K562 (cell line): ENCODE measurements at regions not wholly inside any gene's neighbourhood (a gene's known extent, or its start where the extent isn't known, plus 50 kb on each side); places are given as distances from the start of the nearest gene placed in this dataset.

Experiments
- ATAC-seq: fragments of 200-7000 bp; cut with Tn5 transposase; 3 replicates; pipeline ENCODE4 v1.9.1; 2020; ENCODE audit warnings: moderate library complexity
- BruUV-seq: library from RNA; stranded (reverse); fragments of 400-500 nt; replicated peaks from 2 replicates; lab custom pipeline; 2021; lab: Mats Ljungman, UMichigan
- CTCF ChIA-PET: fragments of 300-600 bp; formaldehyde crosslinking; extraction: SDS; loops from one replicate; lab custom pipeline; 2021; ENCODE audit warnings: low intra/inter-chr PET ratio; lab: Yijun Ruan, JAX
- POLR2A ChIA-PET: fragments of 300-600, 350-650 bp; sonication (Branson Sonifier 250); formaldehyde crosslinking; extraction: SDS; loops from one replicate; lab custom pipeline; 2021; ENCODE audit warnings: antibody characterized with exemption, inconsistent platforms; lab: Yijun Ruan, JAX
- DNase-seq, 4 experiments: peaks; one replicate each; pipeline versions ENCODE4 v3.0.0 to v3.0.0-alpha.2; 2011 to 2018; ENCODE audit warnings: low spot score in 3 of 4, mixed read lengths in 3 of 4; ENCODE audit errors: extremely low read depth in 1 of 4
- FAIRE-seq: peaks from 2 replicates; lab custom pipeline; 2011; peaks lifted over from hg19 to GRCh38; lab: Jason Lieb, UNC
- H2AFZ ChIP-seq: 2 replicates; pipeline ENCODE4 v1.6.0; 2011; ENCODE audit warnings: low read depth, low read length, control low read depth, inconsistent platforms
- H3K27ac ChIP-seq: fragments of 200-600 bp; 3 replicates; pipeline ENCODE4 v1.8.0; 2011; ENCODE audit warnings: low read depth, mild to moderate bottlenecking, control low read depth, inconsistent platforms, low read length, moderate library complexity, mixed read lengths; ENCODE audit errors: extremely low read depth
- H3K27me3 ChIP-seq, 2 experiments: fragments of 300-600 bp in 1 of 2; 2 replicates in 1 of 2; 3 replicates in 1 of 2; pipeline versions ENCODE4 v1.6.0 to v1.8.0; 2011; ENCODE audit warnings: inconsistent platforms in 2 of 2, low read length in 2 of 2, mild to moderate bottlenecking in 1 of 2, mixed read lengths in 1 of 2, moderate library complexity in 1 of 2; ENCODE audit not compliant: control insufficient read depth in 2 of 2, insufficient read depth in 2 of 2
- H3K36me3 ChIP-seq: fragments of 300-600 bp; 3 replicates; pipeline ENCODE4 v1.8.0; 2011; ENCODE audit warnings: mild to moderate bottlenecking, low read length, inconsistent platforms; ENCODE audit not compliant: control insufficient read depth, insufficient read depth
- H3K4me1 ChIP-seq, 2 experiments: fragments of 200-600 bp in 1 of 2; replicated peaks in 1 of 2; 2 replicates in 1 of 2; 3 replicates in 1 of 2; pipeline versions ENCODE4 v1.5.1 to v1.8.0; 2011; ENCODE audit warnings: inconsistent platforms in 2 of 2, low read length in 2 of 2, mild to moderate bottlenecking in 1 of 2, mixed read lengths in 1 of 2, moderate library complexity in 1 of 2; ENCODE audit not compliant: control insufficient read depth in 2 of 2, insufficient read depth in 2 of 2
- H3K4me2 ChIP-seq: 2 replicates; pipeline ENCODE4 v1.6.1; 2011; ENCODE audit warnings: low read length, control low read depth, inconsistent platforms, mixed read lengths; ENCODE audit not compliant: insufficient read depth
- H3K4me3 ChIP-seq: fragments of 200-600 bp; sonication (generic), shearing (Covaris generic); 2 replicates; pipeline ENCODE4 v1.5.1; 2016; ENCODE audit warnings: control low read depth, inconsistent platforms
- H3K79me2 ChIP-seq: fragments of 200-600 bp; 3 replicates; pipeline ENCODE4 v1.8.0; 2011; ENCODE audit warnings: low read length, inconsistent platforms; ENCODE audit not compliant: control insufficient read depth, insufficient read depth
- H3K9ac ChIP-seq, 2 experiments: 2 replicates each; pipeline versions ENCODE4 v1.6.0 to v1.6.1; 2011; ENCODE audit warnings: low read depth in 2 of 2, low read length in 2 of 2, control low read depth in 1 of 2, inconsistent platforms in 1 of 2, mild to moderate bottlenecking in 1 of 2, mixed read lengths in 1 of 2; ENCODE audit not compliant: insufficient read depth in 1 of 2
- H3K9me1 ChIP-seq: one replicate; pipeline ENCODE4 v1.6.0; 2011; ENCODE audit warnings: inconsistent platforms, mild to moderate bottlenecking, low read length, moderate library complexity; ENCODE audit not compliant: control insufficient read depth, insufficient read depth
- H3K9me3 ChIP-seq: replicated peaks from 2 replicates; pipeline ENCODE4 v1.5.1; 2011; ENCODE audit warnings: low read depth, low read length, inconsistent platforms; ENCODE audit not compliant: control insufficient read depth, insufficient read depth
- H4K20me1 ChIP-seq: replicated peaks from 2 replicates; pipeline ENCODE4 v1.6.1; 2011; ENCODE audit warnings: low read length, inconsistent platforms, mixed read lengths; ENCODE audit not compliant: control insufficient read depth, insufficient read depth
- BRCA1 ChIP-seq, 2 experiments: fragments of 450-650 bp in 1 of 2; sonication (generic) in 1 of 2; formaldehyde crosslinking in 1 of 2; IDR thresholded peaks; 2 replicates each; pipeline versions ENCODE4 v1.5.0 to v1.6.1; 2017 to 2020; ENCODE audit warnings: mild to moderate bottlenecking in 1 of 2, missing genetic modification reagents in 1 of 2
- CBFA2T3 ChIP-seq: fragments of 450-650 bp; IDR thresholded peaks from 2 replicates; pipeline ENCODE4 v1.6.1; 2017
- CREB3 ChIP-seq: fragments of 450-650 bp; conservative IDR thresholded peaks from 2 replicates; pipeline ENCODE4 v1.6.1; 2016; ENCODE audit warnings: missing genetic modification characterization, low read depth, mild to moderate bottlenecking, missing compliant biosample characterization, moderate library complexity
- CTCF ChIP-seq, 3 experiments: IDR thresholded peaks in 2 of 3; conservative IDR thresholded peaks in 1 of 3; 2 replicates each; pipeline ENCODE4 v1.5.1; 2011 to 2012; ENCODE audit warnings: low read length in 3 of 3, mild to moderate bottlenecking in 3 of 3, control low read depth in 2 of 3, improper control_type of control experiment in 1 of 3, inconsistent platforms in 1 of 3, low read depth in 1 of 3, mixed read lengths in 1 of 3, moderate library complexity in 1 of 3; ENCODE audit not compliant: insufficient read depth in 2 of 3
- DACH1 ChIP-seq: fragments of 450-650 bp; IDR thresholded peaks from 2 replicates; pipeline ENCODE4 v1.6.1; 2018; ENCODE audit not compliant: partially characterized antibody
- HCFC1 ChIP-seq: IDR thresholded peaks from 2 replicates; pipeline ENCODE4 v1.6.1; 2012; ENCODE audit warnings: low read depth, low read length, improper control_type of control experiment
- MCM2 ChIP-seq: fragments of 450-650 bp; IDR thresholded peaks from 2 replicates; pipeline ENCODE4 v1.6.1; 2017; ENCODE audit warnings: low read depth, mild to moderate bottlenecking
- RAD21 ChIP-seq, 2 experiments: fragments of 250-450 bp in 1 of 2; fragments of 450-650 bp in 1 of 2; sonication (Bioruptor Pico) in 1 of 2; formaldehyde crosslinking in 1 of 2; IDR thresholded peaks in 1 of 2; conservative IDR thresholded peaks in 1 of 2; 2 replicates each; pipeline versions ENCODE4 v1.4.0 to v1.8.0; 2020 to 2022; ENCODE audit warnings: mild to moderate bottlenecking in 2 of 2, moderate library complexity in 1 of 2
- YY1 ChIP-seq, 3 experiments: IDR thresholded peaks; 2 replicates each; pipeline ENCODE4 v1.6.1; 2011; ENCODE audit warnings: low read length in 2 of 3, mild to moderate bottlenecking in 2 of 3, moderate library complexity in 2 of 3, borderline replicate concordance in 1 of 3, control low read depth in 1 of 3, low read depth in 1 of 3; ENCODE audit not compliant: insufficient read depth in 3 of 3, insufficient replicate concordance in 2 of 3, control insufficient read depth in 1 of 3, insufficient read length in 1 of 3; ENCODE audit errors: extremely low read depth in 1 of 3
- WGBS: fragments of 100-300 bp; shearing (Covaris generic); methylation state at CpG from one replicate; pipeline ENCODE4 v1.1.6; 2016; ENCODE audit warnings: low coverage, mixed read lengths; ENCODE audit not compliant: insufficient coverage; ENCODE audit errors: missing lambda C conversion rate; 5-methylcytosine and 5-hydroxymethylcytosine counted together
- in situ Hi-C: fragments of 300-500 bp; cut with MboI; formaldehyde crosslinking; loops from 4 replicates; pipeline ENCODE4 v1.15.0; 2018; ENCODE audit warnings: inconsistent platforms, mixed read lengths
- intact Hi-C: fragments of 100-400 bp; cut with micrococcal nuclease; formaldehyde crosslinking; loops from 2 replicates; pipeline ENCODE4 v1.14.2; 2022
- TF ChIP-seq, protein P1 (sequence below): sonication (generic); formaldehyde crosslinking; IDR thresholded peaks from 2 replicates; pipeline ENCODE4 v1.8.0; 2023; ENCODE audit warnings: mild to moderate bottlenecking, missing genetic modification reagents

- TF ChIP-seq RAD21 (CRISPR knock-in tag; conservative IDR thresholded peaks at IDR 0.05 in 1 of 2, IDR thresholded peaks at IDR 0.05 in 1 of 2) (no peak), YY1 (IDR thresholded peaks at IDR 0.05; ENCODE audit: borderline replicate concordance in 1 of 3, control insufficient read depth in 1 of 3, extremely low read depth in 1 of 3, insufficient read depth in 3 of 3, insufficient read length in 1 of 3, insufficient replicate concordance in 2 of 3, low read depth in 1 of 3, low read length in 2 of 3) (no peak), HCFC1 (no peak)
- TF ChIP-seq, all 486 proteins: peak for 0
These were observed 366.4 kb downstream of the IPO8 start (continued) for GRCh38 chr12:30329281-30329680.

DNA sequence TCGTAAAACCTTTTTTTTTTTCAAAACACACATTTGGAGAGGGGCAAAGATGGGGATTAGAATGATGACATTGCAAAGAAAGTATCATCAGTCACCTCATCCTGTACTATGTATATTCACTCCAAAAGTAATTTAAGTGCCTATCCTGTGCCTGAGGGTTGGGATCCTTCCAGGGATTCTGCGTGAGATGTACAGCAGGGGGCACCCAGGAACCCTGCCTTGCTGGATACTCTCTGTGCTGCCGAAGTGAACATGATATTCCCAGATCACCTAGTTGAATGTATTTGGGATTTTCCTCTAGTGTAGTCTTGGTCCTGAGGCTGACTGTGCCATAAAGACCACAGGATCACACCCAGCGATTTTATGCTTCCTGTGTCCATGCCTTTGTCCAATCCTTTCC, 372.7 kb downstream of the IPO8 start:
- no peak overlapping the region for H3K4me3 ChIP-seq
- TF ChIP-seq, protein P1, sequence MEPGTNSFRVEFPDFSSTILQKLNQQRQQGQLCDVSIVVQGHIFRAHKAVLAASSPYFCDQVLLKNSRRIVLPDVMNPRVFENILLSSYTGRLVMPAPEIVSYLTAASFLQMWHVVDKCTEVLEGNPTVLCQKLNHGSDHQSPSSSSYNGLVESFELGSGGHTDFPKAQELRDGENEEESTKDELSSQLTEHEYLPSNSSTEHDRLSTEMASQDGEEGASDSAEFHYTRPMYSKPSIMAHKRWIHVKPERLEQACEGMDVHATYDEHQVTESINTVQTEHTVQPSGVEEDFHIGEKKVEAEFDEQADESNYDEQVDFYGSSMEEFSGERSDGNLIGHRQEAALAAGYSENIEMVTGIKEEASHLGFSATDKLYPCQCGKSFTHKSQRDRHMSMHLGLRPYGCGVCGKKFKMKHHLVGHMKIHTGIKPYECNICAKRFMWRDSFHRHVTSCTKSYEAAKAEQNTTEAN, result no peak
- TF ChIP-seq RAD21 (CRISPR knock-in tag; conservative IDR thresholded peaks at IDR 0.05 in 1 of 2, IDR thresholded peaks at IDR 0.05 in 1 of 2) (0 out of 4 replicates have a peak, but pooled peaks of 1 of the 2 experiments have one; percentile 15), MCM2 (no peak), CREB3 (tag) (no peak), CTCF (IDR thresholded peaks at IDR 0.05 in 2 of 3, conservative IDR thresholded peaks at IDR 0.05 in 1 of 3; ENCODE audit: insufficient read depth in 2 of 3, low read depth in 1 of 3, low read length in 3 of 3) (peak in 2 of 3 experiments; percentile 28 to 39; a peak in 2 of 6 replicates), CBFA2T3 (no peak), YY1 (IDR thresholded peaks at IDR 0.05; ENCODE audit: borderline replicate concordance in 1 of 3, control insufficient read depth in 1 of 3, extremely low read depth in 1 of 3, insufficient read depth in 3 of 3, insufficient read length in 1 of 3, insufficient replicate concordance in 2 of 3, low read depth in 1 of 3, low read length in 2 of 3) (no peak), BRCA1 (IDR thresholded peaks at IDR 0.05) (no peak), BRCA1 (CRISPR knock-in tag; IDR thresholded peaks at IDR 0.05) (no peak), DACH1 (no peak)
- TF ChIP-seq, all 486 proteins: peak for 2
- FAIRE-seq (no peak), ATAC-seq (0 out of 3 replicates have a peak, but pooled peaks have one; percentile 42), DNase-seq (peak in 1 of 4 experiments; percentile 2)
- no peaks in the 10 kb centered on the region for H3K9me1 ChIP-seq
- CTCF ChIA-PET, result interaction anchor here (0.5 to 0.7 kb wide), 2 partner anchors 484 to 485 kb away, joined by 3 read pairs; no protein-coding TSS in a partner anchor
- H3K9me3 ChIP-seq, result no peaks in the 10 kb centered on the region
- POLR2A ChIA-PET, result no interaction called here
- in situ Hi-C loops, result no loop called here
- H3K79me2 ChIP-seq, result no peaks in the 10 kb centered on the region
- H3K27ac ChIP-seq, result no peak overlapping the region
- no peak overlapping the region for H3K4me2 ChIP-seq
- H2AFZ ChIP-seq, result no peak overlapping the region
- H4K20me1 ChIP-seq, result no peaks in the 10 kb centered on the region
- H3K4me1 ChIP-seq, result no peaks in the 10 kb centered on the region
- WGBS, result 2% methylated on average over 4 of the region's 4 CpGs
- H3K27me3 ChIP-seq, result peaks cover 0 to 14% of the 10 kb centered on the region in 2 experiments; a peak in 2 of 5 replicates
- intact Hi-C loops, result no loop called here
- BruUV-seq, result no TSS peak
- no peaks in the 10 kb centered on the region for H3K36me3 ChIP-seq
- no peak overlapping the region for H3K9ac ChIP-seq
